HFF-Myc (cell line): ENCODE measurements at regions not wholly inside any gene's neighbourhood (a gene's known extent, or its start where the extent isn't known, plus 50 kb on each side); places are given as distances from the start of the nearest gene placed in this dataset.
"Not testable (repeated sequence)": the region's sequence is repeated elsewhere in the genome, so short reads cannot be mapped to it uniquely, and the experiment has no call there.

Source experiments
- DNase-seq: peaks from one replicate; pipeline ENCODE4 v3.0.0-alpha.2; 2011; ENCODE audit warnings: low read depth; ENCODE audit errors: extremely low read depth
- H3K4me3 ChIP-seq: replicated peaks from 2 replicates; pipeline ENCODE4 v1.5.1; 2011; ENCODE audit warnings: low read depth, mild to moderate bottlenecking, control low read depth, low read length
- CTCF ChIP-seq: IDR thresholded peaks from 2 replicates; pipeline ENCODE4 v1.5.1; 2012; ENCODE audit warnings: mild to moderate bottlenecking, low read depth, low read length, control low read depth; ENCODE audit errors: missing control alignments

GRCh38 chr10:101280511-101280910 is 51.2 kb upstream of the LBX1 start:
- DNase-seq: no peak
- no peak overlapping the region for H3K4me3 ChIP-seq
- TF ChIP-seq CTCF: no peak

GRCh38 chr10:101280921-101281320 is 51.7 kb upstream of the LBX1 start:
- not testable (repeated sequence) for H3K4me3 ChIP-seq, DNase-seq

GRCh38 chr10:101282947-101283346 is 53.7 kb upstream of the LBX1 start:
- H3K4me3 ChIP-seq: no peak overlapping the region
- TF ChIP-seq CTCF: no peak
- DNase-seq: no peak

- TF ChIP-seq CTCF: no peak
- no peak overlapping the region for H3K4me3 ChIP-seq
- no peak for DNase-seq
These were observed 54.5 kb upstream of the LBX1 start for GRCh38 chr10:101283762-101284100.

GRCh38 chr10:101284101-101284743 is 55.0 kb upstream of the LBX1 start:
- no peak for TF ChIP-seq CTCF
- H3K4me3 ChIP-seq: no peak overlapping the region
- no peak for DNase-seq

- no peak overlapping the region for H3K4me3 ChIP-seq
- TF ChIP-seq CTCF: no peak
- no peak for DNase-seq
These were observed 55.6 kb upstream of the LBX1 start for GRCh38 chr10:101284744-101285463.

GRCh38 chr10:101285519-101286070 is 56.3 kb upstream of the LBX1 start:
- no peak for TF ChIP-seq CTCF
- H3K4me3 ChIP-seq: no peak overlapping the region
- DNase-seq: no peak
